ENCODE measurements at regions not wholly inside any gene's neighbourhood (a gene's known extent, or its start where the extent isn't known, plus 50 kb on each side); places are given as distances from the start of the nearest gene placed in this dataset.

GRCh38 chr6:165847407-165848085, 184.5 kb upstream of the PDE10A start:
- no peak for TF ChIP-seq CTCF (IDR thresholded peaks at IDR 0.05; ENCODE audit: low read depth, low read length)
- TF ChIP-seq EZH2phosphoT487 (IDR thresholded peaks at IDR 0.05; ENCODE audit: low read depth): no peak

All from OCI-LY3 (cell line).